SK-N-SH (cell line): ENCODE measurements at regions not wholly inside any gene's neighbourhood (a gene's known extent, or its start where the extent isn't known, plus 50 kb on each side); places are given as distances from the start of the nearest gene placed in this dataset.
"Not testable (repeated sequence)": the region's sequence is repeated elsewhere in the genome, so short reads cannot be mapped to it uniquely, and the experiment has no call there.

Source experiments
- CTCF ChIP-seq: fragments of 200-600 bp; sonication (generic); IDR thresholded peaks from 2 replicates; pipeline ENCODE4 v1.6.1; 2017; ENCODE audit warnings: antibody characterized with exemption, mild to moderate bottlenecking, moderate library complexity
- TF ChIP-seq, protein P1 (sequence below): fragments of 150-350 bp; IDR thresholded peaks from 2 replicates; pipeline ENCODE4 v1.6.1; 2017; ENCODE audit warnings: antibody characterized with exemption, low read length, low read depth, borderline replicate concordance

- TF ChIP-seq CTCF, result not testable (repeated sequence)
- TF ChIP-seq, protein P1, sequence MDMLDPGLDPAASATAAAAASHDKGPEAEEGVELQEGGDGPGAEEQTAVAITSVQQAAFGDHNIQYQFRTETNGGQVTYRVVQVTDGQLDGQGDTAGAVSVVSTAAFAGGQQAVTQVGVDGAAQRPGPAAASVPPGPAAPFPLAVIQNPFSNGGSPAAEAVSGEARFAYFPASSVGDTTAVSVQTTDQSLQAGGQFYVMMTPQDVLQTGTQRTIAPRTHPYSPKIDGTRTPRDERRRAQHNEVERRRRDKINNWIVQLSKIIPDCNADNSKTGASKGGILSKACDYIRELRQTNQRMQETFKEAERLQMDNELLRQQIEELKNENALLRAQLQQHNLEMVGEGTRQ, result not testable (repeated sequence)
These were observed 391.7 kb downstream of the PTPRC start for GRCh38 chr1:199030541-199030940.
